T-helper 2 cell (primary cell): ENCODE measurements at regions not wholly inside any gene's neighbourhood (a gene's known extent, or its start where the extent isn't known, plus 50 kb on each side); places are given as distances from the start of the nearest gene placed in this dataset.
"Not testable (repeated sequence)": the region's sequence is repeated elsewhere in the genome, so short reads cannot be mapped to it uniquely, and the experiment has no call there.

Experiments used
- DNase-seq, 5 experiments: peaks; one replicate each; pipeline versions ENCODE4 v3.0.0 to v3.0.0-alpha.2; 2012 to 2022

- DNase-seq, result no peak
These were observed 483.1 kb upstream of the CAMK1G start for GRCh38 chr1:209100460-209100859.

- DNase-seq, result no peak
These were observed 482.4 kb upstream of the CAMK1G start for GRCh38 chr1:209101106-209101505.

GRCh38 chr1:209102120-209102519, 481.4 kb upstream of the CAMK1G start:
- DNase-seq, result no peak

- no peak for DNase-seq
These were observed 481.0 kb upstream of the CAMK1G start for GRCh38 chr1:209102531-209102930.

- no peak for DNase-seq
These were observed 480.4 kb upstream of the CAMK1G start for GRCh38 chr1:209103092-209103491.

- DNase-seq, result no peak
These were observed 478.9 kb upstream of the CAMK1G start for GRCh38 chr1:209104646-209105045.

GRCh38 chr1:209105701-209106100, 477.8 kb upstream of the CAMK1G start:
- DNase-seq, result no peak

GRCh38 chr1:209106237-209106741, 477.2 kb upstream of the CAMK1G start:
- DNase-seq, result no peak

GRCh38 chr1:209106861-209107260, 476.7 kb upstream of the CAMK1G start:
- DNase-seq, result no peak

GRCh38 chr1:209107535-209107934, 476.0 kb upstream of the CAMK1G start:
- DNase-seq, result no peak

- DNase-seq, result no peak
These were observed 474.3 kb upstream of the CAMK1G start for GRCh38 chr1:209109001-209109785.

GRCh38 chr1:209113521-209113920, 470.0 kb upstream of the CAMK1G start:
- DNase-seq, result no peak

GRCh38 chr1:209116705-209117104, 466.8 kb upstream of the CAMK1G start:
- DNase-seq, result no peak

- no peak for DNase-seq
These were observed 459.9 kb upstream of the CAMK1G start for GRCh38 chr1:209123601-209124000.

GRCh38 chr1:209129091-209129490, 454.4 kb upstream of the CAMK1G start:
- not testable (repeated sequence) for DNase-seq

- no peak for DNase-seq
These were observed 452.6 kb upstream of the CAMK1G start for GRCh38 chr1:209130886-209131285.

- DNase-seq, result no peak
These were observed 450.6 kb upstream of the CAMK1G start for GRCh38 chr1:209132736-209133467.

GRCh38 chr1:209134001-209134400, 449.5 kb upstream of the CAMK1G start:
- no peak for DNase-seq

- no peak for DNase-seq
These were observed 439.6 kb upstream of the CAMK1G start for GRCh38 chr1:209143916-209144315.

- peak in 1 of 5 experiments; percentile 9 for DNase-seq
These were observed 433.4 kb upstream of the CAMK1G start for GRCh38 chr1:209150114-209150513.

- DNase-seq, result no peak
These were observed 430.1 kb upstream of the CAMK1G start for GRCh38 chr1:209153411-209153810.

GRCh38 chr1:209154912-209155311, 428.6 kb upstream of the CAMK1G start:
- no peak for DNase-seq

GRCh38 chr1:209155546-209155945, 428.0 kb upstream of the CAMK1G start:
- no peak for DNase-seq

- no peak for DNase-seq
These were observed 426.5 kb upstream of the CAMK1G start for GRCh38 chr1:209156991-209157390.
